Esophagus squamous epithelium (tissue), 5 donors: ENCODE measurements at regions not wholly inside any gene's neighbourhood (a gene's known extent, or its start where the extent isn't known, plus 50 kb on each side); places are given as distances from the start of the nearest gene placed in this dataset.
"Not testable (repeated sequence)": the region's sequence is repeated elsewhere in the genome, so short reads cannot be mapped to it uniquely, and the experiment has no call there.

Experiments
- DNase-seq: peaks from one replicate; lab custom pipeline; 2025; lab: John Stamatoyannopoulos, UW
- H3K27ac ChIP-seq, 4 donors: fragments of 200-600 bp; sonication (generic); one replicate each; pipeline ENCODE4 v1.5.1; 2016 to 2019; ENCODE audit warnings: mild to moderate bottlenecking in 1 of 4
- H3K27me3 ChIP-seq, 4 donors: fragments of 200-600 bp; sonication (generic); 1 replicate in 3 of 4; 2 replicates in 1 of 4; pipeline versions ENCODE4 v1.5.1 to v1.6.0; 2017 to 2021; ENCODE audit warnings: antibody characterized with exemption in 1 of 4
- H3K36me3 ChIP-seq, 3 donors: fragments of 200-600 bp; sonication (generic); one replicate each; pipeline ENCODE4 v1.5.1; 2016 to 2019
- H3K4me1 ChIP-seq, 3 donors: fragments of 200-600 bp; sonication (generic); one replicate each; pipeline ENCODE4 v1.5.1; 2017 to 2019
- H3K4me3 ChIP-seq, 4 donors: fragments of 200-600 bp; sonication (generic); 1 replicate in 3 of 4; 2 replicates in 1 of 4; pipeline ENCODE4 v1.5.1; 2016 to 2019; ENCODE audit warnings: mild to moderate bottlenecking in 2 of 4, moderate library complexity in 1 of 4
- H3K9me3 ChIP-seq, 3 donors: fragments of 200-600 bp; sonication (generic); one replicate each; pipeline ENCODE4 v1.5.1; 2016 to 2019
- CTCF ChIP-seq, 6 experiments: fragments of 450-650 bp in 4 of 6; fragments of 200-600 bp in 2 of 6; sonication (generic) in 2 of 6; IDR thresholded peaks; one replicate each; pipeline ENCODE4 v1.5.1; 2016 to 2019; ENCODE audit warnings: antibody characterized with exemption in 6 of 6, mild to moderate bottlenecking in 4 of 6, moderate library complexity in 4 of 6
- POLR2A ChIP-seq, 4 donors: fragments of 450-650 bp; IDR thresholded peaks; one replicate each; pipeline ENCODE4 v1.6.1; 2017; ENCODE audit warnings: antibody characterized with exemption in 4 of 4, mild to moderate bottlenecking in 4 of 4, moderate library complexity in 3 of 4
- WGBS, 2 donors: methylation state at CpG; one replicate each; pipeline ENCODE4 v1.1.5; 2018; 5-methylcytosine and 5-hydroxymethylcytosine counted together
- intact Hi-C: fragments of 100-400 bp; cut with DNase I; formaldehyde crosslinking; loops from one replicate; pipeline ENCODE4 v1.15.0; 2022
- donor health status: DM: yes; HTN: yes; CAD: no.

GRCh38 chr3:192968901-192969300, 51.2 kb upstream of the MB21D2 start:
- DNase-seq, H3K27ac ChIP-seq, H3K4me3 ChIP-seq, H3K36me3 ChIP-seq, H3K4me1 ChIP-seq, H3K27me3 ChIP-seq, intact Hi-C loops, H3K9me3 ChIP-seq: not testable (repeated sequence)
- 25 to 33% methylated on average over 2 of the region's 2 CpGs for WGBS, 2 donors

GRCh38 chr3:192980632-192981031, 63.0 kb upstream of the MB21D2 start:
- no peak for TF ChIP-seq CTCF (IDR thresholded peaks at IDR 0.05)
- TF ChIP-seq POLR2A (IDR thresholded peaks at IDR 0.05), result no peak
- DNase-seq, result no peak
- Histone ChIP-seq H3K4me1 (no peaks in the 10 kb centered on the region), H3K27ac (no peak overlapping the region), H3K36me3 (no peaks in the 10 kb centered on the region), H3K27me3 (no peaks in the 10 kb centered on the region), H3K9me3 (no peaks in the 10 kb centered on the region), H3K4me3 (no peak overlapping the region)
- 71 to 78% methylated on average over 5 of the region's 5 CpGs for WGBS, 2 donors
- intact Hi-C loops, result no loop called here

GRCh38 chr3:192986379-192986778, 68.7 kb upstream of the MB21D2 start:
- Histone ChIP-seq H3K4me3 (no peak overlapping the region), H3K36me3 (no peaks in the 10 kb centered on the region), H3K27me3 (no peaks in the 10 kb centered on the region), H3K4me1 (no peaks in the 10 kb centered on the region), H3K9me3 (no peaks in the 10 kb centered on the region), H3K27ac (no peak overlapping the region)
- no peak for DNase-seq
- intact Hi-C loops, result no loop called here
- TF ChIP-seq CTCF (IDR thresholded peaks at IDR 0.05) (no peak), POLR2A (IDR thresholded peaks at IDR 0.05) (no peak)
- WGBS, 2 donors, result 85 to 87% methylated on average over 10 of the region's 10 CpGs

- H3K27me3 ChIP-seq, result no peaks in the 10 kb centered on the region
- H3K9me3 ChIP-seq, result no peaks in the 10 kb centered on the region
- 58 to 89% methylated on average over 2 of the region's 2 CpGs for WGBS, 2 donors
- intact Hi-C loops, result no loop called here
- H3K27ac ChIP-seq, result no peak overlapping the region
- TF ChIP-seq POLR2A (IDR thresholded peaks at IDR 0.05), result no peak
- no peak for TF ChIP-seq CTCF (IDR thresholded peaks at IDR 0.05)
- DNase-seq, result no peak
- H3K36me3 ChIP-seq, result no peaks in the 10 kb centered on the region
- H3K4me1 ChIP-seq, result no peaks in the 10 kb centered on the region
- no peak overlapping the region for H3K4me3 ChIP-seq
Observed at GRCh38 chr3:192991356-192991755, 73.7 kb upstream of the MB21D2 start.

- 84 to 87% methylated on average over 6 of the region's 6 CpGs for WGBS, 2 donors
- no peak for TF ChIP-seq CTCF (IDR thresholded peaks at IDR 0.05)
- no peak for TF ChIP-seq POLR2A (IDR thresholded peaks at IDR 0.05)
- Histone ChIP-seq H3K27ac (no peak overlapping the region), H3K4me3 (no peak overlapping the region), H3K36me3 (no peaks in the 10 kb centered on the region), H3K27me3 (no peaks in the 10 kb centered on the region), H3K9me3 (no peaks in the 10 kb centered on the region), H3K4me1 (no peaks in the 10 kb centered on the region)
- intact Hi-C loops, result no loop called here
- DNase-seq, result no peak
Observed at GRCh38 chr3:192992361-192992760, 74.7 kb upstream of the MB21D2 start.

- Histone ChIP-seq H3K36me3 (no peaks in the 10 kb centered on the region), H3K4me1 (no peaks in the 10 kb centered on the region), H3K4me3 (no peak overlapping the region), H3K27ac (no peak overlapping the region), H3K9me3 (no peaks in the 10 kb centered on the region), H3K27me3 (no peaks in the 10 kb centered on the region)
- intact Hi-C loops, result no loop called here
- WGBS, 2 donors, result 18 to 29% methylated on average over 3 of the region's 3 CpGs
- no peak for DNase-seq
- TF ChIP-seq POLR2A (IDR thresholded peaks at IDR 0.05) (no peak), CTCF (IDR thresholded peaks at IDR 0.05) (no peak)
Observed at GRCh38 chr3:192993411-192993810, 75.8 kb upstream of the MB21D2 start.

- H3K27ac ChIP-seq, intact Hi-C loops, H3K27me3 ChIP-seq, H3K4me1 ChIP-seq, DNase-seq, H3K4me3 ChIP-seq, H3K36me3 ChIP-seq, H3K9me3 ChIP-seq: not testable (repeated sequence)
- 77 to 89% methylated on average over 5 of the region's 5 CpGs for WGBS, 2 donors
Observed at GRCh38 chr3:193001113-193001512, 83.5 kb upstream of the MB21D2 start.

GRCh38 chr3:193003624-193004023, 86.0 kb upstream of the MB21D2 start:
- DNase-seq, H3K36me3 ChIP-seq, H3K4me3 ChIP-seq, H3K4me1 ChIP-seq, H3K27ac ChIP-seq, H3K27me3 ChIP-seq, H3K9me3 ChIP-seq, intact Hi-C loops: not testable (repeated sequence)
- 11 to 24% methylated on average over 1 of the region's 1 CpG for WGBS, 2 donors
